ENCODE measurements at regions not wholly inside any gene's neighbourhood (a gene's known extent, or its start where the extent isn't known, plus 50 kb on each side); places are given as distances from the start of the nearest gene placed in this dataset.

GRCh38 chr7:156184164-156184563 is 371.9 kb upstream of the SHH start:
- TF ChIP-seq CTCF (conservative IDR thresholded peaks at IDR 0.05 in 1 of 2, IDR thresholded peaks at IDR 0.05 in 1 of 2; ENCODE audit: low read depth in 1 of 2, low read length in 2 of 2), result no peak
- TF ChIP-seq EZH2 (IDR thresholded peaks at IDR 0.05; ENCODE audit: low read length, missing control alignments), result no peak
